ENCODE measurements at regions not wholly inside any gene's neighbourhood (a gene's known extent, or its start where the extent isn't known, plus 50 kb on each side); places are given as distances from the start of the nearest gene placed in this dataset.
A peak's percentile ranks its signal among the peaks of the same experiment; 100 is the strongest.
"Not testable (repeated sequence)": the region's sequence is repeated elsewhere in the genome, so short reads cannot be mapped to it uniquely, and the experiment has no call there.

DNA sequence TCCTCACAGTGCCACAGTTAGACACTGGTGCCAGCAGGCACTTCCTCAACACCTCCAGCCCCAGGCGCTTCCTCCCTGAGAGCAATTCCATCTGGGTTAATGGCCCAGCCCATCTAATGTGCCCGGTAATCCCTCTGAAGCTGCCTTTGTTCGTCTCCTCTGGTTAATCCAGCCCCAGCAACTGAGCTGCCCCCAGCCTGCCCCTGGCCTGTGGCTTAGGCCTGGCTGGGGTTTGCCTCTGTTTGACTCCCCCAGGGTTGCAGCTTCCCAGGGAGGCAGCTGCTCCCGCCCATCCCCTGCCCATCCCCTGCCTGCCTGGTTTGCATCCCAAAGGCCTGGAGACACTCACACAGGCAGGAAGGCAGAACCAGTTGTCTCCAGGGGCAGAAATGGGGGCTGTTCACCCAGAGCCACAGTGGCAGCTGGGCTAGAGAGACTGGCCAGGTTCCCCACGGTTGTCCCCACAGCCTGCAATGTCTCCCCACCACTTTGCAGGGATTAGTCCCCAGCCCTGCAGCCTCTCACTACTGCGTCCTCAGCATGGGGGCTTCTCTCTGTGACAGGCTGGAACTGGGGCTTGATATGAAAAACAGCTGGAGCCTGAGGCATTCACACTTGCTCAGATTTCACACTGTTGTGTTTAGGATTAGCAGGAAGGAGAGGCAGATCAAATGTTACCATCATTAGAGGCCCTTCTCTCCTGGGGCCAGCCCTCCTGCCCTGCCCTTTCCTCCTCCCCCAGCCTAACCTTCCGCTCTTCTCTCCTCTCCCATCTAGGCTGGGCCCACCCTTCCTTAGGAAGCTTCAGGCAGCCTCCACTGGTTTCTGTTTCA lies 120.2 kb downstream of the TLR5 start:
- peak; percentile 69 for DNase-seq

DNA sequence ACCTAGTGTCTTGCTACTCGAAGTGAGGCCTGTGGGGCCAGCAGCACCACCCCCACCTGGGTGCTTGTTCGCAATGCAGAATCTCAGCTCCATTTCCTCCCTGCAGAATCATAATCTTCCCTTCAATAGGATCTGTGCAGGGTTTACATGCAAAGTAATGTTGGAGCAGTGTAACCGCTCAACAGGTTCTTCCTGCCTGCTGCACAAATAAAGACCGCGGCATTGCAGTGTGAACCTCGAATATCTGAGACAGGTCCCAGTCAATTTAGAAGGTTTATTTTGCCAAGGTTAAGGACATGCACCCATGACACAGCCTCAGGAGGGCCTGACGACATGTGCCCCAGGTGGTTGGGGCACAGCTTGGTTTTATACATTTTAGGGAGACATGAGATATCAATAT lies 119.2 kb downstream of the TLR5 start:
- DNase-seq: no peak

DNA sequence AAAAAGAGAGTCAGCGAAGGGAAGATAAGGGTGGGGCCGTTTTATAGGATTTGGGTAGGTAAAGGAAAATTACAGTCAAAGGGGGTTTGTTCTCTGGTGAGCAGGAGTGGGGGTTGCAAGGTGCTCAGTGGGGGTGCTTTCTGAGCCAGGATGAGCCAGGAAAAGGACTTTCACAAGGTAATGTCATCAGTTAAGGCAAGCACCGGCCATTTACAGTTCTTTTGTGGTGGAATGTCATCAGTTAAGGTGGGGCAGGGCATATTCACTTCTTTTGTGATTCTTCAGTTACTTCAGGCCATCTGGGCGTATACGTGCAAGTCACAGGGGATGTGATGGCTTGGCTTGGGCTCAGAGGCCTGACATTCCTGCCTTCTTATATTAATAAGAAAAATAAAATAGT lies 118.6 kb downstream of the TLR5 start:
- DNase-seq: not testable (repeated sequence)

DNA sequence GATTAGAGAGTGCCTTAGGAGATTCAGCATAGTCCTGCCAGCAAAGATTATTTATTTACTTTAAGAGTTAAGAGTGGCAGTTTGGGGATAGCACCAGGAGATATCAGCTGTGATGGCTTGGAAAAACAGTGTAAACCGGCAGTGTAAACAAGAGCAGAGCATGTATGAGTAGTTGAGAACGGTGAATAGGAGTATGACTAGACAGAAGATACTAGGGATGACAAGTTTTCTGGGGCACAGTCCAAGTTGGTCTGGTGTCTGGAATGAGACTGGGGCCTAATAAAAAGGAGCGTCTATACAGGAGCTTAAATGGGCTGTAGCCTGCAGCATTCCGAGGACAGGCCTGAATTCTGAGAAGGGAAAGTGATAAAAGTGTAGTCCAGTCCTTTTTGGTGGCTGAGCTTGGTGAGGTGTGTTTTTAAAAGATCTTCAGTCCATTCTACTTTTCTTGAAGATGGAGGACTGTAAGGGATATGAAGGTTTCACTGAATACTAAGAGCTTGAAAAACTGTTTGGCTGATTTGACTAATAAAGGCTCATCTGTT lies 117.8 kb downstream of the TLR5 start:
- not testable (repeated sequence) for DNase-seq

DNA sequence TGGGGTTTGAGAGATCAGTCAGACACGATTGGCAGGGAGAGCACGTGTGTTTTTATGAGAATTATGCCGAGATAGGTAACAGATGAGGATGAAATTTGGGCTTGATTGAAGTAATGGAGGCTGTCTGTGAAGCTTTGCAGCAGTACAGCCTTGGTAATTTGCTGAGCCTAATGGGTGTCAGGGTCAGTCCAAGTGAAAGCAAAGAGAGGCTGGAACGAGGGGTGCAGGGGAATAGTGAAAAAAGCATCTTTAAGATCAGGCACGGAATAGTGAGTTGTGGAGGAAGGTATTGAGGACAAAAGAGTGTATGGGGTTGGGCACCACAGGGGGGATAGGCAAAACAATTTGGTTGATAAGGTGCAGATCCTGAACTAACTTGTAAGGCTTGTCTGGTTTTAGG lies 116.4 kb downstream of the TLR5 start:
- DNase-seq: not testable (repeated sequence)

DNA sequence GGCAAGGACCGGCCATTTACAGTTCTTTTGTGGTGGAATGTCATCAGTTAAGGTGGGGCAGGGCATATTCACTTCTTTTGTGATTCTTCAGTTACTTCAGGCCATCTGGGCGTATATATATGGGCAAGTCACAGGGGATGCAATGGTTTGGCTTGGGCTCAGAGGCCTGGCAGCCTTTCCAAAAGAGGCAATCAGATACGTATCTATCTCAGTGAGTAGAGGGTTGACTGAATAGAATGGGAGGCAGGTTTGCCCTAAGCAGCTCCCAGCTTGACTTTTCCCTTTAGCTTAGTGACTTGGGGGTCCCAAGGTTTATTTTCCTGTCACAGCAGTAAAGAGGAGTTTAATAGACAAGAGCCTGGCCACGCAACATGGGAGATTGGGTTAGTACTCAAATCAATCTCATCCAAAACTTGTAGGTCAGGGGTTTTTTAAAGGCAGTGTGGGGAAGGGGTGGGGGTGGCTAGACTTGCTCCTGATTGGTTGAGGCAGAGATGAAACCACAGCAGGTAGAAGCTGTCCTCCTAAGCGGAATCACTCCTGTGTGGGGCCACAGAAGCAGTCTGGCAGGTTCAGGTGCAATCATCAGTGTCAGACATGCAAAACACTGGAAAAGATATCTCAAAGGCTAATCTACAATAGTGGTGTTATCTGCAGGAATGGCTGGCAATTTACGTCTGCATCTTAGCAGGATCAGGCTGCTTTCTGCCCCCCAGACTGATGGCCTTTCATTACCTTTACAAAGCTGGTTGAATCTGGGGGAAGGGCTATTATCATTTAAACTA lies 112.9 kb downstream of the TLR5 start:
- DNase-seq: no peak

DNA sequence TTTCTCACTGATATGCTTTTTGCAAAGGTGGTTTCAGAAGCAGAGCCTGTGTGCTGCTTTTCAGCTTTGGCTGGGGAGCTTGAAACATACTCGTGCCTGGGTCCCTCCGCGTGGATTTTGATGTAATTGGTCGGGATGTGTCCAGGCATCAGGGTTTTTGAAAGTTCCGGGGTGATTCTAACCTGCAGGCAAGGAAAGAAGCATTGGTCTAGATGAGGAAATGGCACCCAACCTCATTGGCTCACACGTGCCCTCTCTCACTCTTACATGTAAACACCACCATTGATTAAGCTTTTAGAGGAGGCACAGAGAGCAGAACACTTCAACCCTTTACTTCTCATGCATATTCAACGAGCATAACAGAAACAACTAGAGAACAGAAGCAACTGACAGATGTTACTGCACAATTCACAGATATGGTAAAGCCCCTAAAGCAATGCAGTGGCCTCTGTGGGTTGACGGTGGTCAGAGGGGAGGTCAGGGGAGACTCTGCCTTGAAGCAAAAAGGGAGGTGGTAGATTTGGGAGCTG lies 112.1 kb downstream of the TLR5 start:
- no peak for DNase-seq

DNA sequence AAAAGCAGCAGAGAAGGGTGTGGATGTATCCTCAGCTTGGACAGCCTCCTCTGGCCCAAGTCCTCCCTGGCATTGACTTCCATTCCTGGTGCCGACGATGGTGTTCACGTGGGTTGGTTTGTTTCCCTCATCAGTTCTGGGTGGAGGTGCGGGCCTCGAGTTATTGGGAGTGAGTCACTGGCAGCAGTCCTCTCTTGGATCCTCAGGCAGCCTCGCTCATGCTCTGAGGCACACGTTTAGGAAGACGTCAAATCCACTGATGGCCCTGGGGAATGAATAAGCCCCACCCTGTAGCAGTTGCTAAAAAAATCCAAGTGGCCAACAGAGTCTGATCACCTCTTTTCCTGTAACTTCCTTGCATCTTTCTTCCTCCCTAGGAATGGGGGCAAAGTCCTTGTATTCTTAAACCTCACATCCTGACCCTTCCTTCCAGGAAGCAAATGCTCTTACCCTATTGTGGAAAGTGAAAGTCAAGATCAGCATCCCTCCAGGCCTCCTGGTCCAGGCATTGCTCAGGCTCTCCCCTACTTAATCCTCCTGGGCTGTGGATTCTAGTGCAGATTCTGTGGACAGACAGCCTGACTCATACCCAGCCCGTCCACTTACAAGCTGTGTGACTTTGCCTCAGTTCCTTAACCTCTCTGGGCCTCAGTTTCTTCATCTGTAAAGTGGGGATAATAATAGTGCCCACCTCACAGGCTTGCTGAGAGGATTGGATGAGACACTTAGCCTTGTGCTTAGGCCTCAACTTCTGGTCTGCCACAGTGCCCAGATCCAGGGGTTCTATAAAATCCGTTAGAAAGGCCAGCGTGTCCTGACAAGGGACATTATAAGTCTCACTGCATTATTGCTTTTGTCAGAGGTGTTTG lies 111.1 kb downstream of the TLR5 start:
- DNase-seq: no peak

DNA sequence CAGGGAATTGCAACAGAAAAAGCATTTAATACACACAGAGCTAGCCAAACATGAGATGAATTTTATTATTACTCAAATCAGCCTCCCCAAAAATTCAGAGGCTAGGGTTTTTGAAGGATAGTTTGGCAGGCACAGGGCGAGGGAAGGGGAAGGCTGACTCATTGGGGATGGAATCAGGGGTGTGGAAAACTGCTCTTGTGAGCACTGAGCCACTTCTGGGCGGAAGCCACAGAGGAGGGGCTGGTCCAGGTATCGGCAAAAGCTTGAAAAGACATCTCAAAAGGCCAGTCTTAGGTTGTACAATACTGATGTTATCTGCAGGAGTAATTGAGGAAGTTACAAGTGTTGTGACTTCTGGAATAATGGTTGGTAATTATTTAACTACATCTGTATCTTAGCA lies 109.4 kb downstream of the TLR5 start:
- DNase-seq: no peak

DNA sequence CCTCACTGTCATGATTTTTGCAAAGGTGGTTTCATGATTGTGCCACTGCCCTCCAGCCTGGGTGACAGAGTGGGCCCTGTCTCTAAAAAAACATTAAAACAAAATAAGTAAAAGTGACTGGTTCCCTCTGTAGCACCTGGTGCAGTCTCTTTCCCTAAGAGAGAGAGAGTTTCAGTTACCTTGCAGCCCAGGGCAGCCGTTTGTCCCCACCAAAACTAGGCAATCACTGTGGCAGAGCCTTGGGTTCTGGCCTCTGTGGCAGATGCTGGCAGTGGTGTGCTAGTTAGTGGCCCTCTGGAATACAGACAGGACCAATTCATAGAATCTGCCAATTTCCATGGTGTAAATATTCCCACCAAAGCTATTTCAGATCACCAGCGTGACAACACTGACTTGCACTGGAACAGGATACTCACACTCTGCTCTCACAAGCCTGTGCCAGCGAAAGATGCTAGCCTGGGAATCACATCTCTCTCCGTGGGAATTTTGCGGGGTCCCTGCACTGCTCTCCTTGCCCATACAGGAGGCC lies 108.7 kb downstream of the TLR5 start:
- DNase-seq: no peak

DNA sequence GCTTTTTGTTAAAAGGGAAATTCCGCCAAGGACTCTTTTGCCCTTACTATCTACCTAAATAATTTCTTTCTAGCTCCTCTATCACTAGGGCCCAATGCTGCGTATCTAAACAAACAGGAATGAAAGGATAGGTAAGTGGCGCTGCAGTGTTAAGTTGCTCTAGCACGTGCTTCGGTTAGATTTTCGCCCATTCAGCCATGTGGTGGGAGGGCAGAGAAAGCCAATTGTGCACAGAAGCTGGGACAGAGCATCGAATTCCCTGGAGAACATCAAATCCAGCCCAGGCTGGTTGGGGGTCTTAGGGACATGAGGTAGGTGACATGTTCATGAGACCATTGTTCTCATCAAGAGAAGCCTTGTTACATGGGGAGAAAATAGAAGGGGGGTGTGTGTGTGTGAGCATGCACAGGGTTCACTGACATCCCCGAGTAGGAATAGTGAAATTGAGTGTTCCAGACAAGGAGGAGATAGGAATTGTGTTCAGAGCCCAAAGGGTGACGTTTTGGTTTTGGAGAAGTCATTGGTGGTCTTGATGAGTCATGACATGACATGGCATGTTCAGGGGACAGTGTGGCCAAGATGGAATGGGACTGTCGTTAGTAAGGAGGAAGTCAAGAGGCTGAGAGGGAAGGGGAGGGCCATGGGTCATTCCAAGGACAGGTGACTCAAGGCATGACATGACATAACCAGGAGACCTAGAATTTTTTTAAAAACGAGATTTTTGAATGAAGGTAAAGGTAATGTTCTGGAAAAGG lies 107.1 kb downstream of the TLR5 start:
- no peak for DNase-seq

DNA sequence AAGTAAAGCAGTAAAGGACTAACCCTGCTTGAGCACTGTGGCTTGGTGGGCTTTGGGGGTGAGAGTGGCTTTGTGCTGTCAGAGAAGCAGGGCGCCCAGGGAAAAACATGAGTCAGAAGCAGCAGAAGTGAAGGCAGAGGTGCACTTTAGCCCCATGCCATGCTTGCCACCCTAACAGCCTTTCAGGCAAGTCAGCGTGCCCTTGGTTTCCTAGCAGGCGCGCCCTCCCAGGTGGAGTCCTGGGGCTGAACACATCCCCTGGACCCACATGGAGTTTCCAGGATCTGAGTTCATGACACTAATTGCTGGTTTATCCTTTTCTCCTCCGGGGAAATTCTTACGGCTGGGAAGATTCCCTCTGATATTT lies 106.6 kb downstream of the TLR5 start:
- DNase-seq: no peak

DNA sequence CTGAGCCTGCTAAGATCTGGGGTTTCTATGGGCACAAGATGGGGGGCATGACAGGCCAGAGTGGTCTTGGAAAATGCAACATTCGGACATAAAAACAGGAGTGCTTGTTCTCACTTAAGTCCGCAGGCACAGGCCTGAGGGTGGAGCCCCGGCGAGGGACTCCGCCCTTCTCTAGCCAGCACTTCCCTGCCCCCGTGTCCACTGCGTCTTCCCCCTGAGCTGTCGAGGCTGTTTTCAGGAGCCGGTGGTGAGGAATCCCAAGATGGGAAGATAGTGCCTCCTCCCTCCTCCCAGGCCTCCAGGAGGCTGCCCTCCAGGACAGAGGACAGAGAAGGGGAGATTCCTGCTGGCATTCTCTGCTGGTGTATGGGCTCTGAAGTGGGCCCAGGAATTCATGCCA lies 105.2 kb downstream of the TLR5 start:
- no peak for DNase-seq

DNA sequence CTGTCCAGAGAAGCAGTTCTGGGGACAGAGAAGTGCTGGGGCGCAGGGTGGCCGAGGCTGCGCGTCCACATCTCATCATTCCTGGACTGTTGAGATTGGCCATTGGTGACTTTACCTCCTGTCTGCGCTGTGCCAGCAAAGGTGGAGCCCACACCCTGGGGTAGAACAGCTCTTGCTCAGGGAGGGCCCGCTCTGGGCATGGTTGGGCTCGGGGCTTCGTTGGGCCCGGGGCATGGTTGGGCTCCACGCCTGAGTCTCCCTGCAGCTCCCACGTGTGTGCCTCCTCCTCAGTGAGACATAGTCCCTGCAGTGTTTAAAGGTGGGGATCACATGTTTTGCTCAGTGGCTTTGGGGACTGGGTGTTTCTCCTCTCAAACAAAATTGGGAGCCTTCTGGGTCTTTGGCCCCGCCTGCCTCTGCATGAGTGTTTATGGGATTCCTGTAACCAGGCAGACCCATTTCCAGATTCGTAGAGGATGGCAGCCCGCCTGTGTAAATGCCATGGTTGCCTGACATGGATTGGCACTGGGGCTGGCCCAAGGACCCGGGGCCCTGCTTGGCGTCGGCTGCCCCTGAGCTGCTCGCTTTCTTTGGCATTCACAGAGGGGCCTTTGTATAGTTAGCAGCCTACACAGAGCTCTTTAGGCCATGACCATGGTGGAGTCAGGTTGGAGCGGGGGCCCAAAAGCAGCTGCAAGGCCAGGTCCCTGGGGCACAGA lies 104.6 kb downstream of the TLR5 start:
- DNase-seq: no peak

DNA sequence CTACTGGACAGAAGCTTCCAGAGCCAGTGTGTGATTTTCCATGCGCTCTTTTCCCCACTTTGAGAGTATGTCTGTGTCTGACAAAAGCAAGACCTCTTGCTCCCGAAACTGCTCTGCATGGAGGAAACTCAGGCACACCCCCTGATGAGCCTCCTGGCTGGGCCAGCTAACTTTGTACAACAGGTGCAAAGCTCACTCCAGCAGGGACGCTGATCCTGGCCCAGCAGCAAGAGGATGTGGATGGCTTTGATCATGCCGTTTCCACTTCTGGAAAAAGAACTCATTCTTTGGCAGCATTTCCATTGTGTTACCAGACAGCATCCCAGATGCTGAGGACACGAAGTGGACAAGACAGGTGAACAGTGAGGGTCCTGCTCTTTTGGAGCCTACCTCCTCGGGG lies 103.1 kb downstream of the TLR5 start:
- DNase-seq: no peak

DNA sequence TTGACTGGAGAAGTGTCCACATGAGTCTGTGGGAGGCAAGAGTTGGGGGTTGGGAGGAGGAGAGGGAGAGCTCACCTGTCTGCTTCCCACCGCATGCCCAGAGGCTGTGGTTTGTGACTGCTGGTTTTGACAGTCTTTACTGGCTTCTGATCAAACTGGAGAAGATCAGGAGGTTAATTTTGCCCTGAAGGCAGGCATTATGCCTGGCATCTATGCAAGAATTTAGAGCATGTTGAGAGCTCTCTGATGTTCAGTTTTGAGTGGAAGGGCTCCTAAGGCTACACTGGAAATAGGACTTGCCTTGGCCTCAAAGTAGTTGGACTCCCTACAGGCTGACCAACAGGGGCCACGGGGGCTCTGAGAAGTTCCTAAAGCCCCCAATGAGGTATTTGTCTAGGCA lies 101.6 kb downstream of the TLR5 start:
- DNase-seq: no peak

DNA sequence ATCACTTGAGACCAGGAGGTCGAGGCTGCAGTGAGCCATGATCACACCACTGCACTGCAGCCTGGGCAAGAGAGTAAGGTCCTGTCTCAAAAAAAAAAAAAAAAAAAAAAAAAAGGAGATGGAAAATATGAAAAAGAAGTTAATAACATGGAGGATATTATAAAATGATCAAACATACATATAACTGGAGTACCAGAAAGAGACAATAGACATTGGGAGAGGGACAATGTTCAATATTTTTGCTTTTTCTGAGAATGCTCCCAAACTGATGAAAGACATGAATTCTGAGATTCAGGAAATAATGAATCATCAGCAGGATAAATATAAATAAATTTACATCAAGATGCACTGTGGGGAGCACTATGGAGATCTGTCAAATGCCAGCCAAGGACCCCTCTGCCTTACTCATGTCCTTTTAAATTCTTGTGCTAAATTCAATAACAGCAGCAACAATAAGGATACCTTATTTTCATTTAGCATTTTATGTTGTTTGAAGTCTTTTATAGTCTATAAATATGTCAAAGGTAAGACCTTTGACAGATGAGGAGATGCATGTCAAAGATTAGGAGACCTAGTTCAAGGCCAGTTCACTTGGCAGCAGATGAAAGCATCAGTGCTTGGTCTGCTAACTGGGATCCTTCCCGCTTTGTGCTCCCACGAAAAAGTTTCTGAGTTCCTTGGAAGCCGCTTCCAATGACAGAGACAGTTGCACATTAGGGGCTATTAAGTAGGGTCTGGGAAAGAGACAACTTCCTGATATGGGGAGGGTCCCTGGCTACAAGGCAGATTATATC lies 97.7 kb downstream of the TLR5 start:
- DNase-seq: no peak

DNA sequence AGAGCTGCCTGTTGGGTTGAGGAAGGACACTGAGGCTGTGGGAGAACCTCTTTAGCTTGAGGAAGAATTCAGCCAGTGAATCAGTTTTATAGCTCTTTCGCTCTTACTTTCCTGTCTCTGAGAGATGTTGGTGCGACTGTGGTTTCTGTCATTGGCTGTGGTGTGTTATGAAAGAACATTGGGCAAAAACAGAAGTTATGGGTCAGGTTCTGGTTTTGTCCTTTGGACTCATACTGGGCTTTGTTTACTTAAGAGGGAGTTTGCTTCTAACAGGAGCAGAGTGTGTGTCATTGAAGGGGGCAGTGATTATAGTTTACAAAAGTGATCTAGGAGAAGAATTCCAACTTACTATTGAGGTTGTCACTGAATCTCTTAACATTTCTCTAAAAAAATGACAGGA lies 97.0 kb downstream of the TLR5 start:
- no peak for DNase-seq

DNA sequence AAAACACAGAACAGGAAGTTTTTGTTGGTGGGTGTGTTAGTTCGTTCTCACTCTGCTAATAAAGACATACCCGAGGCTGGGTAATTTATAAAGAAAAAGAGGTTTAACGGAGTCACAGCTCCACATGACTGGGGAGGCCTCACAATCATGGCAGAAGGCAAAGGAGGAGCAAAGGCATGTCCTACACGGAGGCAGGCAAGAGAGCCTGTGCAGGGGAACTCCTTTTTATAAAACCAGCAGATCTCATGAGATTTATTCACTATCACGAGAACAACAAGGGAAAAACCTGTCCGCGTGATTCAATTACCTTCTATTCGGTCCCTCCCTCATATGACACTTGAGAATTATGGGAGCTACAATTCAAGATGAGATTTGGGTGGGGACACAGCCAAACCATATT lies 96.6 kb downstream of the TLR5 start:
- DNase-seq: not testable (repeated sequence)

All from renal pelvis (tissue), 1 donor.